ENCODE measurements at regions not wholly inside any gene's neighbourhood (a gene's known extent, or its start where the extent isn't known, plus 50 kb on each side); places are given as distances from the start of the nearest gene placed in this dataset.
"Not testable (repeated sequence)": the region's sequence is repeated elsewhere in the genome, so short reads cannot be mapped to it uniquely, and the experiment has no call there.

GRCh38 chr5:67880876-67881275, 334.7 kb upstream of the PIK3R1 start:
- no peaks in the 10 kb centered on the region for H3K4me1 ChIP-seq (ENCODE audit: control insufficient read depth, insufficient read depth, low read length)
- no peak overlapping the region for H3K27ac ChIP-seq (ENCODE audit: low read depth, low read length)
- H3K27me3 ChIP-seq (ENCODE audit: control insufficient read depth, insufficient read depth, low read length): no peaks in the 10 kb centered on the region
- no peaks in the 10 kb centered on the region for H3K36me3 ChIP-seq (ENCODE audit: control insufficient read depth, insufficient read depth, low read length)
- H3K4me3 ChIP-seq (ENCODE audit: low read depth, low read length): no peak overlapping the region
- DNase-seq (ENCODE audit: low read depth in 4 of 6, low spot score in 6 of 6): no peak
- H3K9me3 ChIP-seq (ENCODE audit: control insufficient read depth, insufficient read depth, low read length): no peaks in the 10 kb centered on the region
- WGBS (ENCODE audit: insufficient coverage): 90% methylated on average over 2 of the region's 2 CpGs

- no peaks in the 10 kb centered on the region for H3K9me3 ChIP-seq (ENCODE audit: control insufficient read depth, insufficient read depth, low read length)
Observed at GRCh38 chr5:67880511-67880805, 335.1 kb upstream of the PIK3R1 start.

GRCh38 chr5:67879620-67880510, 335.7 kb upstream of the PIK3R1 start:
- Histone ChIP-seq H3K4me1 (ENCODE audit: control insufficient read depth, insufficient read depth, low read length) (no peaks in the 10 kb centered on the region), H3K36me3 (ENCODE audit: control insufficient read depth, insufficient read depth, low read length) (no peaks in the 10 kb centered on the region), H3K27ac (ENCODE audit: low read depth, low read length) (no peak overlapping the region), H3K9me3 (ENCODE audit: control insufficient read depth, insufficient read depth, low read length) (no peaks in the 10 kb centered on the region), H3K4me3 (ENCODE audit: low read depth, low read length) (no peak overlapping the region), H3K27me3 (ENCODE audit: control insufficient read depth, insufficient read depth, low read length) (no peaks in the 10 kb centered on the region)
- whole genome bisulfite sequencing (ENCODE audit: insufficient coverage): no CpG with 5 or more reads among the region's 4 CpGs
- no peak for DNase-seq (ENCODE audit: low read depth in 4 of 6, low spot score in 6 of 6)

More at GRCh38 chr5:67880511-67880805, 335.1 kb upstream of the PIK3R1 start:
- Histone ChIP-seq H3K27me3 (ENCODE audit: control insufficient read depth, insufficient read depth, low read length) (no peaks in the 10 kb centered on the region), H3K4me1 (ENCODE audit: control insufficient read depth, insufficient read depth, low read length) (no peaks in the 10 kb centered on the region), H3K4me3 (ENCODE audit: low read depth, low read length) (no peak overlapping the region), H3K36me3 (ENCODE audit: control insufficient read depth, insufficient read depth, low read length) (no peaks in the 10 kb centered on the region), H3K27ac (ENCODE audit: low read depth, low read length) (no peak overlapping the region)
- 100% methylated on average over 2 of the region's 2 CpGs for WGBS (ENCODE audit: insufficient coverage)
- DNase-seq (ENCODE audit: low read depth in 4 of 6, low spot score in 6 of 6): no peak

- Histone ChIP-seq H3K27me3 (ENCODE audit: control insufficient read depth, insufficient read depth, low read length) (no peaks in the 10 kb centered on the region), H3K9me3 (ENCODE audit: control insufficient read depth, insufficient read depth, low read length) (no peaks in the 10 kb centered on the region), H3K4me3 (ENCODE audit: low read depth, low read length) (no peak overlapping the region), H3K36me3 (ENCODE audit: control insufficient read depth, insufficient read depth, low read length) (no peaks in the 10 kb centered on the region), H3K4me1 (ENCODE audit: control insufficient read depth, insufficient read depth, low read length) (no peaks in the 10 kb centered on the region), H3K27ac (ENCODE audit: low read depth, low read length) (no peak overlapping the region)
- DNase-seq (ENCODE audit: low read depth in 4 of 6, low spot score in 6 of 6): no peak
- WGBS (ENCODE audit: insufficient coverage): no CpG with 5 or more reads among the region's 1 CpG
Observed at GRCh38 chr5:67878933-67879332, 336.6 kb upstream of the PIK3R1 start.

GRCh38 chr5:67876371-67876770, 339.2 kb upstream of the PIK3R1 start:
- H3K27me3 ChIP-seq (ENCODE audit: control insufficient read depth, insufficient read depth, low read length): no peaks in the 10 kb centered on the region
- H3K9me3 ChIP-seq (ENCODE audit: control insufficient read depth, insufficient read depth, low read length): no peaks in the 10 kb centered on the region
- H3K27ac ChIP-seq (ENCODE audit: low read depth, low read length): no peak overlapping the region
- H3K36me3 ChIP-seq (ENCODE audit: control insufficient read depth, insufficient read depth, low read length): no peaks in the 10 kb centered on the region
- no peaks in the 10 kb centered on the region for H3K4me1 ChIP-seq (ENCODE audit: control insufficient read depth, insufficient read depth, low read length)
- no peak for DNase-seq (ENCODE audit: low read depth in 4 of 6, low spot score in 6 of 6)
- H3K4me3 ChIP-seq (ENCODE audit: low read depth, low read length): no peak overlapping the region

GRCh38 chr5:67875601-67876000, 340.0 kb upstream of the PIK3R1 start:
- Histone ChIP-seq H3K27ac (ENCODE audit: low read depth, low read length) (no peak overlapping the region), H3K9me3 (ENCODE audit: control insufficient read depth, insufficient read depth, low read length) (no peaks in the 10 kb centered on the region), H3K4me1 (ENCODE audit: control insufficient read depth, insufficient read depth, low read length) (no peaks in the 10 kb centered on the region), H3K27me3 (ENCODE audit: control insufficient read depth, insufficient read depth, low read length) (no peaks in the 10 kb centered on the region), H3K4me3 (ENCODE audit: low read depth, low read length) (no peak overlapping the region), H3K36me3 (ENCODE audit: control insufficient read depth, insufficient read depth, low read length) (no peaks in the 10 kb centered on the region)
- 75% methylated on average over 2 of the region's 3 CpGs for WGBS (ENCODE audit: insufficient coverage)
- no peak for DNase-seq (ENCODE audit: low read depth in 4 of 6, low spot score in 6 of 6)

- Histone ChIP-seq H3K4me1 (ENCODE audit: control insufficient read depth, insufficient read depth, low read length) (no peaks in the 10 kb centered on the region), H3K27me3 (ENCODE audit: control insufficient read depth, insufficient read depth, low read length) (no peaks in the 10 kb centered on the region), H3K9me3 (ENCODE audit: control insufficient read depth, insufficient read depth, low read length) (no peaks in the 10 kb centered on the region), H3K36me3 (ENCODE audit: control insufficient read depth, insufficient read depth, low read length) (no peaks in the 10 kb centered on the region), H3K4me3 (ENCODE audit: low read depth, low read length) (no peak overlapping the region), H3K27ac (ENCODE audit: low read depth, low read length) (no peak overlapping the region)
- no peak for DNase-seq (ENCODE audit: low read depth in 4 of 6, low spot score in 6 of 6)
Observed at GRCh38 chr5:67873935-67874334, 341.6 kb upstream of the PIK3R1 start.

GRCh38 chr5:67870662-67871061, 344.9 kb upstream of the PIK3R1 start:
- Histone ChIP-seq H3K27ac (ENCODE audit: low read depth, low read length) (no peak overlapping the region), H3K27me3 (ENCODE audit: control insufficient read depth, insufficient read depth, low read length) (no peaks in the 10 kb centered on the region), H3K36me3 (ENCODE audit: control insufficient read depth, insufficient read depth, low read length) (no peaks in the 10 kb centered on the region), H3K4me1 (ENCODE audit: control insufficient read depth, insufficient read depth, low read length) (no peaks in the 10 kb centered on the region), H3K9me3 (ENCODE audit: control insufficient read depth, insufficient read depth, low read length) (no peaks in the 10 kb centered on the region), H3K4me3 (ENCODE audit: low read depth, low read length) (no peak overlapping the region)
- no CpG with 5 or more reads among the region's 3 CpGs for WGBS (ENCODE audit: insufficient coverage)
- no peak for DNase-seq (ENCODE audit: low read depth in 4 of 6, low spot score in 6 of 6)

- no CpG with 5 or more reads among the region's 1 CpG for WGBS (ENCODE audit: insufficient coverage)
- H3K4me1 ChIP-seq (ENCODE audit: control insufficient read depth, insufficient read depth, low read length); H3K9me3 ChIP-seq (ENCODE audit: control insufficient read depth, insufficient read depth, low read length); H3K4me3 ChIP-seq (ENCODE audit: low read depth, low read length); H3K27me3 ChIP-seq (ENCODE audit: control insufficient read depth, insufficient read depth, low read length); H3K36me3 ChIP-seq (ENCODE audit: control insufficient read depth, insufficient read depth, low read length); DNase-seq (ENCODE audit: low read depth in 4 of 6, low spot score in 6 of 6); H3K27ac ChIP-seq (ENCODE audit: low read depth, low read length): not testable (repeated sequence)
Observed at GRCh38 chr5:67864335-67864734, 351.2 kb upstream of the PIK3R1 start.

- H3K9me3 ChIP-seq (ENCODE audit: control insufficient read depth, insufficient read depth, low read length): no peaks in the 10 kb centered on the region
- H3K4me3 ChIP-seq (ENCODE audit: low read depth, low read length): no peak overlapping the region
- no CpG with 5 or more reads among the region's 5 CpGs for WGBS (ENCODE audit: insufficient coverage)
- H3K4me1 ChIP-seq (ENCODE audit: control insufficient read depth, insufficient read depth, low read length): no peaks in the 10 kb centered on the region
- no peak for DNase-seq (ENCODE audit: low read depth in 4 of 6, low spot score in 6 of 6)
- no peaks in the 10 kb centered on the region for H3K27me3 ChIP-seq (ENCODE audit: control insufficient read depth, insufficient read depth, low read length)
- no peak overlapping the region for H3K27ac ChIP-seq (ENCODE audit: low read depth, low read length)
- H3K36me3 ChIP-seq (ENCODE audit: control insufficient read depth, insufficient read depth, low read length): no peaks in the 10 kb centered on the region
Observed at GRCh38 chr5:67858471-67859031, 357.0 kb upstream of the PIK3R1 start.

All from spinal cord (tissue), 9 donors.